Lower leg skin (tissue), 3 donors: ENCODE measurements at regions not wholly inside any gene's neighbourhood (a gene's known extent, or its start where the extent isn't known, plus 50 kb on each side); places are given as distances from the start of the nearest gene placed in this dataset.

Source experiments
- CTCF ChIP-seq, 3 donors: fragments of 450-650 bp; IDR thresholded peaks; one replicate each; pipeline ENCODE4 v1.5.1; 2016; ENCODE audit warnings: antibody characterized with exemption in 3 of 3, mild to moderate bottlenecking in 3 of 3, moderate library complexity in 2 of 3
- POLR2A ChIP-seq, 2 donors: fragments of 450-650 bp; IDR thresholded peaks; one replicate each; pipeline ENCODE4 v1.6.1; 2016 to 2017; ENCODE audit warnings: antibody characterized with exemption in 2 of 2, mild to moderate bottlenecking in 1 of 2, moderate library complexity in 1 of 2

- TF ChIP-seq POLR2A (IDR thresholded peaks at IDR 0.05), result no peak
- no peak for TF ChIP-seq CTCF (IDR thresholded peaks at IDR 0.05)
Measured at GRCh38 chr11:29629286-29629685, 387.5 kb downstream of the KCNA4 start.
